GM21390 (cell line): ENCODE measurements at regions not wholly inside any gene's neighbourhood (a gene's known extent, or its start where the extent isn't known, plus 50 kb on each side); places are given as distances from the start of the nearest gene placed in this dataset.

Source experiments
- ATAC-seq: cut with Tn5 transposase; IDR thresholded peaks from one replicate; pipeline ENCODE4 v1.9.1; 2021; ENCODE audit not compliant: unreplicated experiment

GRCh38 chr11:71357414-71357813 lies 90.8 kb downstream of the DHCR7 start:
- no peak for ATAC-seq

GRCh38 chr11:71356904-71357303 lies 91.3 kb downstream of the DHCR7 start:
- ATAC-seq, result no peak

- ATAC-seq, result no peak
Measured at GRCh38 chr11:71356280-71356876, 91.8 kb downstream of the DHCR7 start.

GRCh38 chr11:71355281-71355680 lies 92.9 kb downstream of the DHCR7 start:
- no peak for ATAC-seq

- ATAC-seq, result no peak
Measured at GRCh38 chr11:71354394-71355105, 93.6 kb downstream of the DHCR7 start.

- no peak for ATAC-seq
Measured at GRCh38 chr11:71352748-71353147, 95.4 kb downstream of the DHCR7 start.

GRCh38 chr11:71352226-71352625 lies 96.0 kb downstream of the DHCR7 start:
- no peak for ATAC-seq

- ATAC-seq, result no peak
Measured at GRCh38 chr11:71349627-71350026, 97.2 kb upstream of the SHANK2 start.

- ATAC-seq, result no peak
Measured at GRCh38 chr11:71343828-71344400, 91.5 kb upstream of the SHANK2 start.

GRCh38 chr11:71342951-71343827 lies 90.8 kb upstream of the SHANK2 start:
- no peak for ATAC-seq

- no peak for ATAC-seq
Measured at GRCh38 chr11:71342116-71342515, 89.7 kb upstream of the SHANK2 start.

- ATAC-seq, result no peak
Measured at GRCh38 chr11:71341596-71341995, 89.2 kb upstream of the SHANK2 start.

- ATAC-seq, result no peak
Measured at GRCh38 chr11:71341173-71341572, 88.8 kb upstream of the SHANK2 start.

GRCh38 chr11:71340086-71340606 lies 87.8 kb upstream of the SHANK2 start:
- no peak for ATAC-seq

GRCh38 chr11:71339396-71339881 lies 87.1 kb upstream of the SHANK2 start:
- ATAC-seq, result no peak

- no peak for ATAC-seq
Measured at GRCh38 chr11:71338801-71339395, 86.5 kb upstream of the SHANK2 start.

- ATAC-seq, result no peak
Measured at GRCh38 chr11:71336996-71337754, 84.8 kb upstream of the SHANK2 start.

- no peak for ATAC-seq
Measured at GRCh38 chr11:71336176-71336995, 84.0 kb upstream of the SHANK2 start.

- no peak for ATAC-seq
Measured at GRCh38 chr11:71335371-71335770, 83.0 kb upstream of the SHANK2 start.
